ENCODE measurements at regions not wholly inside any gene's neighbourhood (a gene's known extent, or its start where the extent isn't known, plus 50 kb on each side); places are given as distances from the start of the nearest gene placed in this dataset.

DNA sequence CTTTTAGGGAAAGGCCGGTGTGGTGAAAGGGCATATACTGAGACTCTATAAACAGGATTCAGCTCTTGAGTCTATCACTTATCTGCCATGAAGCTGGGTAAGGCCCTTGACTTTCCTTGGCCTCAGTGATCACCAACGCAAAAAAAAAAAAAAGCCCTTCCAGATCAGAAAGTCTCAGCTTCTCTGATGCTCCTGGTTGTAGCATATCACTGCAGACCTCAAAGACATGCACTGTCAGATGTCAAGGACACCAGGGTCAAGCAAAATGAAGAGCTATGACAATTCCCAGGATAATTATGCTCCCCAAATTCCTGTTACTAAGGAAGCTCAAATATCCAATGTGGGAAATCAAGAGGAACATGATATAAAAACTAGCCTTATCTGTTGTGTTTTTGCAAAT, 68.3 kb upstream of the IFNE start:
- no peak overlapping the region for H3K27ac ChIP-seq
- TF ChIP-seq, protein P1, sequence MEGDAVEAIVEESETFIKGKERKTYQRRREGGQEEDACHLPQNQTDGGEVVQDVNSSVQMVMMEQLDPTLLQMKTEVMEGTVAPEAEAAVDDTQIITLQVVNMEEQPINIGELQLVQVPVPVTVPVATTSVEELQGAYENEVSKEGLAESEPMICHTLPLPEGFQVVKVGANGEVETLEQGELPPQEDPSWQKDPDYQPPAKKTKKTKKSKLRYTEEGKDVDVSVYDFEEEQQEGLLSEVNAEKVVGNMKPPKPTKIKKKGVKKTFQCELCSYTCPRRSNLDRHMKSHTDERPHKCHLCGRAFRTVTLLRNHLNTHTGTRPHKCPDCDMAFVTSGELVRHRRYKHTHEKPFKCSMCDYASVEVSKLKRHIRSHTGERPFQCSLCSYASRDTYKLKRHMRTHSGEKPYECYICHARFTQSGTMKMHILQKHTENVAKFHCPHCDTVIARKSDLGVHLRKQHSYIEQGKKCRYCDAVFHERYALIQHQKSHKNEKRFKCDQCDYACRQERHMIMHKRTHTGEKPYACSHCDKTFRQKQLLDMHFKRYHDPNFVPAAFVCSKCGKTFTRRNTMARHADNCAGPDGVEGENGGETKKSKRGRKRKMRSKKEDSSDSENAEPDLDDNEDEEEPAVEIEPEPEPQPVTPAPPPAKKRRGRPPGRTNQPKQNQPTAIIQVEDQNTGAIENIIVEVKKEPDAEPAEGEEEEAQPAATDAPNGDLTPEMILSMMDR (conservative IDR thresholded peaks at IDR 0.05): no peak

DNA sequence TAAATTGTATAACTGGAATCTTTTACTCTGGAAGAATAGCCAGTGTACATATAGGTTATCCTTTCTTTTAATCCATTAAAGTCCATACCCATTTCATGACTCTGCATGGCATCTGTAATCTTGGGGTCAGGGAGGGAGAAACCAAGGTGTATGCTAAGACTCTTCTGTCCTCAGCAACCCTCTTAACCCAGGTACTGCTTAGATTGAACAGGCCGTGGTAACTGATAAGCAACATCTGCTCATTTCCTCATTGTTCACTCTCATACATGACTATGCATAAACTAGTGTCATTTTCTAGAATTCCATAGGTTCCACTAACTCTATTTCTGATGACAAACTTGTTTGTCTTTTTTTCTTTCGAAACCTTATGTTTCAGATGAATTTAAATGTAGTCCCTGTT, 69.3 kb upstream of the IFNE start:
- TF ChIP-seq, protein P1 (conservative IDR thresholded peaks at IDR 0.05): no peak
- no peak overlapping the region for H3K27ac ChIP-seq

DNA sequence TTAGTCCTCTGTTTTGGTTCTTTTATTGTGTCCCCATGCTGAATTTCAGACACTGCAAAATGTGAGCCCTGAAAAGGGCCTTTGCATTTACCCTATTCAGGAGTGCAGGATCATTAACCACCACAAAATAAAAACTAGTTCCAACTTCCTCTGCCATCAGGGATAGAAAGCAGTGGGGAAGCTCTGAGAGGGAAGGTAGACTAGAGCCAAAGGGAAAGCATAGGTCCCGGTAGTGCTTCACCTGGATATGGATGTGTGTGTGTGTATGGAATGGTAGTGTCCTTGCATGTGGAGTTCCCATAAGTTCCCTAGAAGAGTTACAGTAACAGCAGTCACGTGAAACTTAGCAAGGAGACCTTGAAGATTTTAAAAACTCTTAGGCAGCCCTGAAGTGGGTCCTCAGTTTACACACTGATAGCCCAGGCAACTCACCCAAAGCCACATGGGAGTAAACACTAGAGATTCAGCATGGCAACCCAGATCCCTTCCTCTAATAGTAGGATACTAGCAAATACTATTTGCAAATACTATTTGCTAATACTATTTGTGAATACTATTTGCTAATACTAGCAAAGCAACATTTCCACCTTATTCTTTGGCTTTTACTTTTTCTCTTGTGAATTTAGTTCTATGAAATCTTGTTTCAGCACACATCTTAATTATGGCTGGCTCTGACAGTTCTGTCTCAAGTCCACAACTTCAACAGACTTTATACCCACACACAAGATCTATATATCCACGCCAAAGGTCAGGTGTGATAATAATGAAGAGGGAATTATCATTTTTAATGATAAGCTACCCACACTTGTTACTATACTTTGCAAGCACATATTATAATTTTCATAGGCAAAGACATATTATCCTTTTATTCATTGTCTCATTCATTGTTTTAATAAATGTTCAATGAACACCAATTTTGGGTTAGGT, 70.4 kb upstream of the IFNE start:
- no peak overlapping the region for H3K27ac ChIP-seq

DNA sequence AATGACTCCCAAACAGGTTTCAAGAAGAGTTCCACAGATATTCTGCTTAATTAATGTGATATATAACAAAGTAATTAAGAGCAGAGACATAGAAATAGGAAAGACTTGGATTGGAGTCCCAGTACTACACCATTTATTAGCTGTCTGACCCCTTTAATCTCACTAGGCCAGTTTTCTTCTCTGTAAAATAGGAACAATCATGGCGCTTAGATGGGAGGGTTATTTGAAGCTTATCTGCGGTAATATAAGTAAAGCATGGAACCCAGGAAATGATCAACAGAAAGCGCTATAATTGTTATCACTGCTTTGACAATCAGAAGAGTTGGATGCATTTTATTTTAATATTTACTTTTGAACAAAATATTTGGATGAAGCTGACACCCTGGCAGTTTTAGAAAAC, 71.3 kb upstream of the IFNE start:
- TF ChIP-seq, protein P1 (conservative IDR thresholded peaks at IDR 0.05): no peak
- no peak overlapping the region for H3K27ac ChIP-seq

More for the DNA sequence above, 70.4 kb upstream of the IFNE start:
- TF ChIP-seq, protein P1 (conservative IDR thresholded peaks at IDR 0.05): no peak

DNA sequence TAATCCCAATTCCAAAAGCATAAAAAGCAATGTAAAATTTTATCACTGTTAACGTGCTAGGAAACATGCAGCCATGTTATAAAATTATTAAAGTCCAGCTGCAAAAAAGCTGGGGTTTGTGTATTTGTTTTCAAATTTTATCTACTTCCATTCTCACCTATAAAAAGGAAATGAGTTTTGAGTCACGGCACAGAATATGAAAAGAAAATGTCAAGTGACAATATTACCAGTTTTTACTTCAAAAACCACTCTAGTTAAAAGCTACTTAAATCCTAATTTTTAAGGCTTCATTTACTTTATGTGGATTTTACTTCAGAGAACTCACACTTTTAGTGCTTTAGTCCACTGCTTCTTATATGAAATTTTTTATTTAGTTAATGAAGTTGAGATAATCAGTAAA, 72.7 kb upstream of the IFNE start:
- H3K27ac ChIP-seq: no peak overlapping the region

DNA sequence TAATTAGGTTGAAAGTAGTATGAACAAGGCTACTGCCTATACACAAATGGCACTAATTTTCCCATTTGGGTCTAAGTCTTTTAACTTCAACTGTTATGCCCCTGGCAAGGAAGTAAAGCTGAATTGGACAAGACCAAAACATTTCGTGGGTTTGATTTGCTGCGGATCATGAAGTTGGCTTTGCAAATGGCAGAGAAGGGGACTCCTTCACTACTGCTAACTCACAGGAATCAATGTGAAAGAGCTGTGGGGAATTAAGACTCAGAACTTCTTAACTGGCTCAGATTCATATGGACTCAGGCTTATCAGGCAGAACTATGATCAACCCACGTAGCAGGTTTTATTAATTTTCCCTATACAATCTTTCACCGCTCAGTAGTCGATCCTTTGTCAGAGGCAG, 73.8 kb upstream of the IFNE start:
- TF ChIP-seq, protein P1 (conservative IDR thresholded peaks at IDR 0.05): no peak
- H3K27ac ChIP-seq: no peak overlapping the region

More for the DNA sequence above, 72.7 kb upstream of the IFNE start:
- TF ChIP-seq, protein P1 (conservative IDR thresholded peaks at IDR 0.05): no peak

DNA sequence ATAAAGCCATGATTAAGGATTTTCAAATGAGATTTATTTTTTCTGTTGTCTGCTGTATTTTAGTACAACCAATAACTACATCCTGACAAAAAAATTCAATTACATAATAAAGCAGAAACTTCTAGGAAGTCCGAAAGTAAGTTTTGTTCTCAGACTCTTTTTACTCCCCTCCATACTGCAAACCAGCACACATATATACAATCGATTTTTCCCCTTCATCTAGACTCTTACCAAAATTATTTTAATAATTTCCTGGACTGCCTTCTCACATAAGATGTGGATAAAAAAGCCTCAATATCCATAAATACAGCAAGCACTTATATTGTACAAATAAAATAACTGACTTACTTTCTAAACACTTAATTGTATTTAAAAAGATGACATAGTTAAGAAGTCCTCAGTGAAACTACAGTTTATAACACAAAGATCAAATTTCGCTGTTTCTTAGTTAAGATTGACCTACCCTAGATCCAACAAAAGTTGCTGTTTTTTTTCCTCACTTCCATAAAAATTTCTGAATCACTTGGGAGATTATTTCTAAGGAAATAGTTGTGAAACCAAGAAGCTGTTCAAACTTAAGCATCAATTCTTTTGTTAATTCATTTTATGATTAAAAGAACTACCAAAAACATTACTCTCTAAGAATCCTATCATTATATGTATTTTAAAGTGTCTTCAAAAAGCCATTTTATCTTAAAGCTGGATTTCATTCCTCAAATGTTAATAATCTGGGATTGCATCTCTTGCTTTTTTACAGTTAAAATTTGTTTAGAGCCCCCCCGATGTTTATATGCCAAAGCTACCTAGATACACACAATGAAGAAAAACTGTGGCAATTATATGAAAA, 74.7 kb upstream of the IFNE start:
- H3K27ac ChIP-seq: no peak overlapping the region
- TF ChIP-seq, protein P1 (conservative IDR thresholded peaks at IDR 0.05): no peak

All from VCaP (cell line).